Hematopoietic multipotent progenitor cell treated with erythropoietin and hydrocortisone succinate and interleukin-3 and kit ligand, for 6 days (in vitro differentiated cells): ENCODE measurements at regions not wholly inside any gene's neighbourhood (a gene's known extent, or its start where the extent isn't known, plus 50 kb on each side); places are given as distances from the start of the nearest gene placed in this dataset.
A peak's percentile ranks its signal among the peaks of the same experiment; 100 is the strongest.

Experiments used
- DNase-seq: peaks from one replicate; pipeline ENCODE4 v3.0.0-alpha.2; 2015

DNA sequence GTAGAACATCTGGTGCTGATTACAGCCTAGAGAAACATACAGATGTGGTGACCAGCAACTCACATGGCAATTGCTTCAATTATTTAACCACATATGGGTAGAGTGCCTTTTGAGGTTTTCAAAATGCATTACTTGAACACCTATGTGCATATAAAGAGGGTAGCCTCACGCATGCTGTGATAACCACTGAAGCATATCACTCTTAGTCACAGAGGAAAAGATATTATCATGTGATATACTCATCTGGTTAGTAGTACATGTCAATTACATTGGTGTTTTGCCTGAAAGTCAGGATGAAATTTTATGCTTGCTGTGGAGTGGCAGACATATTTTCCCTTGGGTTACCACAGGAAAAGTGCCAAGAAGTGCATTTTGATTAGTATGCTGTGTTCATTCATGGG lies 459.3 kb upstream of the AGTR1 start:
- DNase-seq = no peak

DNA sequence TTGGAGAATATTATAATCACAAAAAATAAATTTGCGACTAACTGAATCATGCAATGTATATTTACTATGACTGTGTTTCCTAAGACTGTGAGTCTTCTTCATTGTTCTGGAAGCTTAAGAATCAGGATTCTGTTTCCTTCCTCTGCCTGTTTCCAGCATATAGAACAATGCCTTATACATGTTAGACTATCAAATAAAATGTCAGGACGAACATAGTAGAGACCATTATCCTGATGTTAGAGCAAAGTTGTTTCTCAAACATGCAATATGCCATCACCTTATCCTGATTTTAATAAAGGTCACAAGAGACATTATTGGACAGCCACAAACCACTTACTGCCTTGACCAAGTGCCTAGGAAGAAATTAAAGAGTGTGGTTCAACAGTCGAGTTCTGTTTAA lies 457.4 kb upstream of the AGTR1 start:
- no peak for DNase-seq

DNA sequence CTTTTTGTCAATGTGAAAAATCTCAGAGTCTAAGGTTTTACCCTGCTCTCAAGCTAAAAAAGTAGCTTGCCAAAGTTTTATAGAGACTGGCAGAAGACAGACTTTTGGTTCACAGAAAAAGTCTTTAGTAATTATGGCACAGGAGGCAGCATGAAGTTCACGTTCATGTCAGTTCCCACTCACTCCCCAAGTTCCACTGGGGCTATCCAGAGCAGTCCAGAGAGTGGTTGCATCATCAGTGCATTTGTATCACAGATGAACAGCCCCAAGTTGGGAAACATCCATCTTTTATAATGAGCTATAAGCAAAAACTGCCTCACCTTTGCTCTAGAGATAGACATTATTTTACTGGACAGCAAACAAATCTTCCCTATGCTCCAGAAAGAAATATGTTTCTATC lies 454.1 kb upstream of the AGTR1 start:
- DNase-seq = no peak

DNA sequence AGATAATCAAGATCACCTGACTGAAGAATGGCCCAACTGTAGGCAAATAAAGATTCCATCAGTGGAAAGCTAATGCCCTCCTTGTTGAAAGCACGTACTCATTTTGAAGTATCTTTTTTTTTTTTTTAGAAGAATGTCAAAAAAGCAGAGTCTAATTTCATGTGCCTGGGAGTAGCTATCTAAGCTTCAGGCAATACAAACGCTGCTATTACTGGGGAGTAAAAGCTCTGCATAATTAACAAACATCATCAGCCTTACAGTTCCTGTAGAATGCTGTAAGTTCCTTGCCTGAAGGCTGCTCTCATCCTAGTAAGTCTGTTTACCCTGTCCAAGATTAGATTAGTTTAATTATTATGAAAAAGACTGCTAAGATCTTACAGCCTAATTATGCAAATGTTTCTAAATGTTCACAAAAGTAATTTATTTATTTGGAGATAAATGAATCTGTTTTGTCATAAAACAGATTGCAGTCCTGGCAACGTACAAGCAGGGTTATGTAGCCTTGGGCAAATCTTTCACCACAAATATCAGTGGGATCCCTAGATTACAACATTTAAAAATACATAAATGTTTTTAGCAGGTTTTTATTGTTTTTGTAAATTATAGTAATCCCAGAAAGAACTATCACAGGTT lies 451.3 kb upstream of the AGTR1 start:
- no peak for DNase-seq

DNA sequence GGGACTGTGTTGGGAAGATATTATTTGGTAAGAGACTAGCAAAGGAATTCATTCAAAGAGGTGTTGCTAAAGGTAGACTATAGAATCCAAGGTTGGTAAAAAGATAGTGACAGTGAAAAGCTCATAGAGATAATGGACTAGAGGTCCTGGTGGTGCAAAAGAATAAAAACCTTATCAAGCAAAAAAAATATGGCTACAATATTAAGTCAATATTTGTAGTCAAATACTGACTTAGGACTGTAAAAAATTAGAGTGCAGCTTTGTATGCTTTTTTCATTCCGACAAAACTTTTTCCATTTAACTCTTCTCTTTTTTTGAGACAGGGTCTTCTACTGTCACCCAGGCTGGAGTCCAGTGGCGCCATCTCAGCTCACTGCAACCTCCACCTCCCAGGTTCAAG lies 444.0 kb upstream of the AGTR1 start:
- no peak for DNase-seq

DNA sequence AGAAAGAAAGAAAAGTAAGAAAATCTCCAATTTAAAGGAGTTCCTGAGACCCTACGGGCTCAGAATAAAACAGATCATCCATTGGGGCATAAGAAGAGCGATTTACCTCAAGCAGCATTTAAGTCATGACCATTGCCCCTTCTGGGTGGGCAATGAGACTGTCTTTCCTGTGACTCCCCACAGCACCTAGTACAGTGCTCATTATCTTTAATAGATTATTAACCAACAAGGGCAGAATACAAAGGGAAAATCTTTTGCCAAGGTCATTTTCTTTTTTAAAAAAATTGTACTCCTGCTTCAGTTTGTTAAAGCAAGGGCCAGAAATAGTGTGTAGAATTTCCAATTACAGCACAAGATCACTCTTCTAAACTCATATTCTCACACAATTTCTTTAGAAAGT lies 443.3 kb upstream of the AGTR1 start:
- no peak for DNase-seq

DNA sequence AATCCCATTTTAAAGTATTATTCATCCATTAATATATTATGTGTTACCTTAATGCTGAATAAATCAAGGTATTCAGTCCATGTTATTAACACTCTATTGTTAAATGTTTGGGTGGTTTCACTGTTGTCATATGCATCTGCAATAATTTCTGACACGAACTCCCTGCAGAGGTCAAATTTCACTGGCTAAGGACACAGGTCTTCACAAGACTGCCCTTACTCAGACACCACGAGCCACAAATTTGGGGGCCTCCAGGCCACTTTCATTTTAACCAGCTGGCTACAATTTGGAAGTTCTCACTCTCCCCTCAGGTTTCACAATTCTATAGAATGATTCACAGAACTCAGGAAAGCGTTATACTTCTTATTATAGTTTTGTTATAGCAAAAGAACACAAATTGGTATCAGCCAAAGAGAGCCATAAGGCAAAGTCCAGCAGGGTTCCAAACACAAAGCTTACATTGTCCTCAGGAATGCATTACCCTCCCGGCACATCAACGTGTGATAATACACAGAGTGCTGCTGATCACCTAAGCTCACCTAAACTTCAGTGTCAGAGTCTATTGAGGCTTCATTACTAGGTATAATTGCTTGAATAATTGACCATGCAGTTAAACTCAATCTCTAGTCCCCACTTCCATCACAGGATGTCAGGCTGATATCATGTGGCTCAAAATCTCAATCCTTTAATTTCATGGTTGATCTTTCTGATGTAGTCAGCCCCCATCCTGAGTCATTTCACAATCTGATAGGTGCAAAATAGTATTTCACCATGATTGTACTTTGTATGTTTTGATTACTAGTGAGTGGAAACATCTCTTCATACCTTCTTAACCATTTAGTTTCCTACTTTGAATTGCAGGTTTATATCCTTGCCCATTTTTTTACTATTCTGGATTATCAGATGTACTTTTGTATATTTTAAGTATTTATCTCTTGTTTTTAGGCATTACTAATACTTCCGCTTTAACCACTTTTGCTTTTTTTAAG lies 441.4 kb upstream of the AGTR1 start:
- no peak for DNase-seq

DNA sequence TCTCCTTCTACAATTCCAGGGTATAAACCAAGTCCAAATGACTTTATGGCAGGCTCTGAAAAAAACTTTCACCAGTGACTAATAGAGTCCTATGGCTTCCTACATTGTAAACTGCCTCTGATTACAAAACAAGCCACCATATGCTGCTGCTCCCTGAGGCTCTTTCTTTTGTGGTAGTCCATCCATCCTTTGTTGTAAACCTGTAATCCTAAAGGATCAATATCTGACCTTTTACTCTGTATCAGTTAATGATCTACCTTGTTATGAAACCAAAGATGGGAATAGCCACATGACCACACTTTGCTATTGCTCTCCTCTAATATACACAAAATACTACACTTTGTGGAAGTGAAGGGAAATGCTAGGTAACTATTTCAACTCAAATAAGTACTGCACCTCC lies 434.7 kb upstream of the AGTR1 start:
- no peak for DNase-seq

DNA sequence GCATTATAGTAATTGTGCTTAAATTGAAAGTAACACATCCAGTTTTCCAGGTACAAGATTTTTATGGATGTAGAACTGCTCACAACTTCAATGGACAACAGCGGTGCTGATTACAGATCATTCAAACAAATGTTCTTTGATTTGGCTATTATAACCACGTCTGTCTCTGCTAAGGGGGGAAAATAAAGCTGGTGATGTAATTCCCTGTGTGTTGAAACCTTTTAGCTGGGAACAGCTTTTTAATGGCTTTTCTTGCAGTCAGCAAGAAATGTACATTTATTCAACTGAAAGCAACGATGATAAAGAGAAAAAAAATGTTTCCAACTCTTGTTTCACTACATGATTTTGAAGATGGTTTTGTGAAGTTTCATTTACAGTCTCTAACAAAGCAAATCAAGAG lies 431.9 kb upstream of the AGTR1 start:
- DNase-seq = no peak

DNA sequence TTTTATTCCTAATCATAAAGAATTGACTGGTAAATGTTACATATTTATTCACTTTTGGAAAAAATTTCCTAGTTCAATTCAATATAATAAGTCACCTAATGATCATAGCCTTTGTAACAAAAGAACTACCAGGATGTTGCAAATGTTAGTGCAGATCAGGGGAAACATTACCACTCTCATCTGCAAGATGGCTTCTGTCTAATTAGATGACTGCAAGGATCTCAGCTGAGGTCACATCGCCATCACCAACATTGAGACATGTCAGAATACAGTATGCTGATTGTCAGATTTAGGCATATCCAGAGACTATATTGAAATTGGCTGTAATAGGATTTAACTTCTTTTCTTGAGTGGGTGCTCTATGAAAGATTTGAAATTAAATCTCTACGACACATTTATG lies 431.4 kb upstream of the AGTR1 start:
- no peak for DNase-seq

DNA sequence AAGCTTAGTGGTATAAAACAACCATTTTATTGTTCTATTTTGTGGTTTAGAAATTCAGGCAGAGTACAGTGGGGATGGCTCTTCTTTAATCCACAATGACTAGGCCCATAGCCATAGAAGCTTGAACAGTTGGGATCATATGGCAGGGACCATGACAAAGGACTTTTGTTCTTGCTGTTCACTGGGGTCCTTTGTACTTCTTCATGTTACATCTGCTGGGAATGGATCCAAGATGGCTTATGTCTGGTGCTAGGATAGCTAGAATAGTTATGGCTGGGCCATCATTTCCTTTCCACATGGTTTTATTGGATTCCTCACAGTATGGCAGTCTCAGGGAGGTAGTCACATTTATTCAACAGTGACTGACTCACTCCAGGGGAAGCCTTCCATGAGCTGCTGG lies 427.9 kb upstream of the AGTR1 start:
- no peak for DNase-seq

DNA sequence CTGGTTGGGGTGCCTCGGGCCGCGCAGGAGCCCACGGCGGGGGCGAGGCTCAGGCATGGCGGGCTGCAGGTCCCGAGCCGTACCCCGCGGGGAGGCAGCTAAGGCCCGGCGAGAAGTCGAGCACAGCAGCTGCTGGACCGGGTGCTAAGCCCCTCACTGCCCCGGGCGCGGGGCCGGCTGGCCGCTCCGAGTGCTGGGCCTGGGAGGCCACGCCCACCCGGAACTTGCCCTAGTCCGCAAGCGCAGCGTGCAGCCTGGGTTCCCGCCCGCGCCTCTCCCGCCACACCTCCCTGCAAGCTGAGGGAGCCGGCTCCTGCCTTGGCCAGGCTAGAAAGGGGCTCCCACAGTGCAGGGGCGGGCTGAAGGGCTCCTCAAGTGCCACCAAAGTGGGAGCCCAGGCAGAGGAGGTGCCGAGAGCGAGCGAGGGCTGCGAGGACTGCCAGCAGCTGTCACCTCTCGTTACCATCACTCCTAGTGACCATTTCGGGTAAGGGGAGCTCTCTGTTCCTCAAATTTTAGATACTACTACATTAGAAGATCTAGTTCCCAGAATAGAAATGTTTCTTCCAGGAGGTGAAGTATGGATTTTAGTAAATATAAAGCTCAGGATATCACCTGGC lies 417.0 kb upstream of the AGTR1 start:
- no peak for DNase-seq

DNA sequence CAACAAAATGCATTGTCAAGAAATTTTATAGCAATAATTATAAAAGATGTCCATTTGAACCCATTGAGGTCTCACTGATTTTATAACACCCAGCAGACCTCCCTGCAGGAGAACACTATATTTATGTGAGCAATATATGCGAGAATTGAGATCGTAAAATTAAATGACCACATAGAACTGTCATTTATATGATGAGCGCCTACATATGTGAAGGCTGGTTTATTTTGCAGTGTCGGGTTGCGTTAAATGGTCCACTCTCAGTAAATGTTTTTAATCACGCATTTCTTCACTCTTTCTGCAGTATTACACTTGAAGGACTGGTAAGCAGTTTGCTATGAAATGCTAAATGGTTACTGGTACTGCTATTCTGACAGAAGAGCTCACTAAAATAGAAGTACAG lies 408.5 kb upstream of the AGTR1 start:
- no peak for DNase-seq

DNA sequence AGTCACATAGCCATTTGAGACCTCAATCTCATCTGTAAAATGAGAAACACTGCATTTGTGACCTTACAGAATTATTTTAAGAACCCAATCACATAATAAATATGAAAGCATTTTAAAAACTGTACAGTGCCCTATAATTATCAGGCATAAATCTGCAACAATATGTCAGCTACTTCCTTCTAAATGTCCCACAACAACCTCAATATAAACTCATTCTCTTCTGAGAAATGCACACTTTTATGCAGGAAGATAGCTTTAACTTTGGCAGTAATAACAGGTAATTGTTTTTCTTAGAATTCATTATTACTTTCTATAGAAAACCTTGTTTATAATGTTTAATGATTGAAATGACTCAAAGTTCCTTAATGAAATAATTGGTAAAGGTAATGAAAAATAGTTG lies 400.7 kb upstream of the AGTR1 start:
- DNase-seq = no peak

DNA sequence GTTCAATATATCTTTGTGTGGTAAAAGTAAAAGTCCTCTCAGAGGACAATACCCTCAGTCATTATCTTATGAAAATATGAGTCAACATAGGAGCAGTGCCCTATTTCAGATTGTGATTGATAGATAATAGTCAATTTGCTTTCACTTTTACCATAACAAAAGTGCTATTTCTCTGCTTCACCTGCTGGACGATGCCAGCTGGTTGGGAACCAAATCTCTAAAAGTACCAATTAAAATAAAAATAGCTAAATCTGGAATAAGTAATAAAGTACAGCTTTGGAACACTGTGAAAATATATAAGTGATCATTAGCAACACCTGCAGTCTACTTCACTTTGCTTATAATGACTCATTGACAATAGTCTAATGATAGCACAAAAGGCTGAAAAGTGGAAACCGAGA lies 390.3 kb upstream of the AGTR1 start:
- no peak for DNase-seq

DNA sequence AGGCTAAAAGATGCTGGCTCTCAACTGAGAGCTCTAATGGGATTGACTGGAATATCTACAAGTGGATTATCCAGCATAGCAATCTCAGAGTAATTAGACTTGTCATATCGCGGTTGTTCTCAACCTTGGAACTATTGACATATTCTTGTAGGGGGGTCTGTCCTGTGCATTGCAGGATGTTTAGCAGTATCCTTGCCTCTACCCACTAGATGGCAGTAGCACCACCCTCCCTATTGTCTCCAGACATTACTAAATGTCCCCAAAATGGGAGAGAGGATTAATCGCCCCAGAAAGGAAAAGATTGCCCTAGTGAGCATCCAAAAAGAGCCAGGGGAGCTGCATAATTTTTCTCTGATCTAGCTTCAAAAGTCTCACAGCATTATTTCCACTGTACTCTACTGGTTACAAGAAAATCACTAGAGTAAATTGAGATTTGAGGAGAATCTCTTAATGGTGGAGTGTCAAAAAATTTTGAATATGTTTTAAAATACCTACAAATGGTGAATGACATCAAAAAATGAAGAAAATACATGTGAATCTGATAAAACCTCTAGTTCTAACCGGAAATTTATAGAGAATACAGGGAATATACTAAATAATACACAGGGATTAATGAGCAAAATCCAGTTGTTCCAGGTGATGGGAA lies 388.2 kb upstream of the AGTR1 start:
- peak; percentile 72 for DNase-seq

DNA sequence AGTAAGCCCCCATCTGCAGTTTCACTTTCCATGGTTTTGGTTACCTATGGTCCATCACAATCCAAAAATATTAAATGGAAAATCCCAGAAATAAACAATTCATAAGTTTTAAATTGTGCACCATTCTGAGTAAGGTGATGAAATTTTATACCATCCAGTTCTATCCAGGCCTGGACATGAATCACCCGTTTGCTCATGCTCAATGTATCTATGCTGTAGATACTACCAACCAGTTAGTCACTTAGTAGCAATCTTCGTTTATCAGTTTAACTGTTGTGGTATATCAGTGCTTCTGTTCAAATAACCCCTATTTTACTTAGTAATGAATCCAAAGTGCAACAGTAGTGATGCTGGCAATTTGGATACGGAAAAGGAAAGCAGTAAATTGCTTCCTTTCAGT lies 381.9 kb upstream of the AGTR1 start:
- DNase-seq = no peak

DNA sequence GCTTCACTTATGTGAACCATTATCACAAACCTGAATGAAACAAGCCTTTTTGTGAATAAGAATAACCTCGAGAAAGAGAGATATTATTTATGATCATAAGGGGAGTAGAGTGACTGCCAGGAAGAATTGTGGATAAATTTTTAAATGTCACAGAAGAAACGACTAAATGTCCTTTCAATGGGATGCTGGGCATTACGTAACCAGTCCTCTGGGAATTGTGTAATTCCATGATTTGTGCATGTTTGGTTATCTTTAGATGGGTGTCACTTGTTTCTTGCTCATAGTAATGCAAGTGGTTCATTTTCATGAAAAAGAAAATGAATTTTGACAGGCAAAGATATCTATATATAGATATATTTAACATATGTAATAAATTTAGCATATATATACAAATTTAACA lies 379.5 kb upstream of the AGTR1 start:
- DNase-seq = no peak

DNA sequence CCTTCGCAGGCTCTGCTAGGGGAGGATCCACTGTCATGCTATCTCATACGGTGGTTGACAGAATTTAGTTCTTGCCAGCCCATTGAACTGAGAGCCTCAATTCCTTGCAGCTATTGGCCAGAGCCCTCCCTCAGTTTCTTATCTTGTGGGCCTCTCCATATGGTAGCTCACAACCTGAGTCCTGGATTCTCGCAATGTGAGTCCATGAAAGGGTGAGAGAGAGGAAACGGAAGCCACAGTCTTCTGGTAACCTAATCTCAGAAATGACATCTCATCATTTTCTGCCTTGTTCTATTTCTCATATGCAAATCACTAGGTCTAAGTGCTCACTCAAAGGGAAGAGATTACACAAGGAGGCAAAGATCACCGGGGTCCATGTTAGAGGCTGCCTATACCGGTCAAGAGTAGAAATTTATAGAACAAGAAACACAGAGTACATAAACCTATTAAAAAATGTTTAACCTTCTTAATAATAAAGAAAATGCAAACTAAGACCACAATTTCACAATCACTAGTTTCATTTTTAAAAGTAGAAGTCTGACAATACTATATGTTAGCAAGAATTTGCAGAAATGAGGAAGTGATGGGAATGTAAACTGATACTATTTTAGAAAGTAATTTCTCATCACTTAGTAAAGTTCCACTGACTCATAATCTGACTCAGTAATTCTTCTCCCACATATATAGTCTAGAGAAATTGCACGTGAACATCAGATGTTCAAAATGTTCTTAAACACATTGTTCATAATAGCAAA lies 378.4 kb upstream of the AGTR1 start:
- peak; percentile 25 for DNase-seq

DNA sequence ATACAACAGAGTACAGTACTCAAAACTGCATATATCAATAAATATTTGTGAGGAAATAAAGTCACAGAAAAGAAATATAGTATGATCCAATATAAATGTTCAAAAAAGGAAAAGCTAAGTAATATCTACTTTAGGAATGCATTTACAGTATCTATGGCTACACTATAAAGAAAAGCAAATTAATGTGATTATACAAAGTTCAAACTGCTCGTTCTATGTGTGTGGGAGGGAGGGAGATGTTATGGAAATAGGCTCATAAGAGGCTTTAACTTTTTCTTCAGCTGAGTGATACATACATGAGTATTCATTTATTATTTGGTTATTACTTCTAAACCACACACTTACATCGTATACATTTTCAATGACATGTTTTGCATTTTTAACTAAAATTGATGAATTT lies 377.7 kb upstream of the AGTR1 start:
- DNase-seq = no peak

DNA sequence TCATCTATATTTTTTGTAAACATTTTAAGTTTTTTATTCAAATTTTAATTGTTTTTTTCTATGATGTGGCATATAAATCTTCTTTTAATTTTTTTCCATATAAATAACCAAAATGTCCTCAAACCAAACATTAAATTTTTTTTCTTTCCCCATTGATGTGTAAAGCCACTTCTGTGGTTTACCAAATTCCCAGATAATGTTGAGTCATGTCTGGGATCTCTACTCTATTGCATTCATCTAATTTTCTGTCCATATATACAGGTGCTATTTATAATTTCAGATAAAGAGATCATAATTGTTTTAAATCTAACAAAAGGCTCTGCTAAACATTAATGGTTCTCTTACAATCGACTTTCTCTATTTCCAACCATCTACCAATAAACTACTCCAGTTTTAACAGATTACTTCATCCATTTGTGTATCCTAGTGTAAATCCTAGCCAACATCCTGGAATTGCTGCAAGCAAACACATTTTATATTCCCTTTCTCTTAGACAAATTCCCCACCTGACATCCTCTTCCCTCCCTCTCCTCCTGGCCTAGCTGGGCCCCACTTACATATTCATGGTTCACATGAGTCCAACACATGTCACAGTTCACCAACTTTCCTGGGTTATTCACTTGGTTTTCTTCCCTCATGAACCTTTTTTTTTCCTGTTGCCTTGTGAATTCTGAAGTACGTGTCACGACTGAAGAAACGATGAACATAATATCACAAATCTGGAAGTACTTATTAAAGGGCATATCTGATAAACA lies 368.0 kb upstream of the AGTR1 start:
- no peak for DNase-seq

DNA sequence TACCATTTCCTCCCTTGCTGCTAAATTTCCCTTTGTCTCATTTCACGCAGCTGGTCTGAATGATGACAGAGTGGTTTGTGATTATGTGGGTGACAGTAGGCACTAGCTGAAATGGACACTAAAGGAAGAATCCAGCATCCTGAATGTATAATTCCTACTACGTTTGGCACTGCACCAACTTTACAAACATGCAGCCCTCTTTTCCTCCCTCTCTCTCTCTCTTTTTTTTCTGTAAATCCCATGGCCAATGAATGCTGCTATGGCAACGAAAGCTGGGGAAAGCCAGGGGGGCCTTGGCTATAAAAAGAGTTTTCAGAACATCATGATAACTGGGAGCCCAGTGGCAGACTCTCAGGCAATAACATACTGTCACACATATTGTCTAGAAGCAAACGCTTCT lies 367.2 kb upstream of the AGTR1 start:
- DNase-seq = no peak
